NCI-H2081 (cell line): ENCODE measurements at regions not wholly inside any gene's neighbourhood (a gene's known extent, or its start where the extent isn't known, plus 50 kb on each side); places are given as distances from the start of the nearest gene placed in this dataset.
A peak's percentile ranks its signal among the peaks of the same experiment; 100 is the strongest.
"Not testable (repeated sequence)": the region's sequence is repeated elsewhere in the genome, so short reads cannot be mapped to it uniquely, and the experiment has no call there.

Experiments used
- DNase-seq, 2 experiments: peaks; one replicate each; lab custom pipeline; 2025; lab: John Stamatoyannopoulos, UW

GRCh38 chr13:55981381-55981780 is 1159.3 kb upstream of the PRR20A start:
- DNase-seq, result no peak

DNA sequence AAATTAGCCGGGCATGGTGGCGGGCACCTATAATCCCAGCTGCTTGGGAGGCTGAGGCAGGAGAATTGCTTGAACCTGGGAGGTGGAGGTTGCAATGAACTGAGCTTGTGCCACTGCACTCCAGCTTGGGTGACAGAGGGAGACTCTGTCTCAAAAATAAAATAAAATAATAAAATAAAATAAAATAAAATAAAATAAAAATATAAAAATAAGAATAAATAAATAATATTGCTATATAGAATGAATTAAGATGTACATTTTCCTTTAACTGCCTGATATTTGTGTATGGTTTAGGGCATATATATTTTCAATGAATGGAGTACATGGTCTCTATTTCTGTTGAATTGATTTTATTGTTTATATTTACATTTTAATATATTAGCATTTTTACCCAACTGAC is 1156.7 kb upstream of the PRR20A start:
- not testable (repeated sequence) for DNase-seq

- no peak for DNase-seq
Measured at GRCh38 chr13:55990631-55991030, 1150.1 kb upstream of the PRR20A start.

GRCh38 chr13:55991666-55992065 is 1149.1 kb upstream of the PRR20A start:
- no peak for DNase-seq

- no peak for DNase-seq
Measured at GRCh38 chr13:55992145-55992544, 1148.6 kb upstream of the PRR20A start.

GRCh38 chr13:55999709-56000108 is 1141.0 kb upstream of the PRR20A start:
- DNase-seq, result no peak

GRCh38 chr13:56009418-56009817 is 1131.3 kb upstream of the PRR20A start:
- no peak for DNase-seq

- no peak for DNase-seq
Measured at GRCh38 chr13:56012644-56013043, 1128.1 kb upstream of the PRR20A start.

DNA sequence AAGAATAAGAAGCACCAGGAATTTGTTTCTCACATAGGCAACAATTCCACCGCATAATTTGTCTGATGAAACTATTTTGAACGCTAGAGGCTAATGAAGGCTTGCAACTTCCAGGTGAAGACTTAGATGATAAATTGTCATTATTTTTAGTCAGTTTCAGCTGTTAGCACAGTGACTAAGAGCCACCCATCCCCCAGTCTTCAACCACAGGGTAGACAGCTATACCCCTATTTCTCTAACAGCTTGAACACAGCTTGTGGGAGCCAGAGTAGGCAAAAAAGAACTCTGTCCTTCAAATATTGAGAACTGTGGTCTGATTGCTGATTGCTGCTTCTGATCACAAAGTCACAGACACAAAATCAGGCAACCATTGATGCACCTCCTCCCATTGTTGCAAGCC is 1124.8 kb upstream of the PRR20A start:
- DNase-seq, result no peak

DNA sequence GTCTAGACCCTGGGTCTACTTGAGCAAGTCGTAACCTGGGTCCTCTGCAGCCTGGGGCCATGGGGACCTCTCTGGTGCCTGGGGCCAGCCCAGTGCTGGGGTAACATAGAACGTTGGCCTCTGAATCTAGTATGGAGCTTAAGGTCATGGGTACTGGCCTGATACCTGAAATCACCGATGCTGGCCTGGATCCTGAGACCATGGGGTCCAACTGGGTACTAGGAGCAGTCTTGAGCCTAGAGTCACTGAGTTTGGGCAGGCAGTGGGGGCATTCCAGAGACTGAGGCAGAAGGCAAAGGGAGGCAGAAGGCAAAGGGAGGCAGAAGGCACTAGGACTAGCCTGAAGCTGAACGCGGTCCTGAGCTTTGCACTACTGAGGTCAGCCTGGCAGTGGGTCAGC is 1121.1 kb upstream of the PRR20A start:
- DNase-seq, result no peak

DNA sequence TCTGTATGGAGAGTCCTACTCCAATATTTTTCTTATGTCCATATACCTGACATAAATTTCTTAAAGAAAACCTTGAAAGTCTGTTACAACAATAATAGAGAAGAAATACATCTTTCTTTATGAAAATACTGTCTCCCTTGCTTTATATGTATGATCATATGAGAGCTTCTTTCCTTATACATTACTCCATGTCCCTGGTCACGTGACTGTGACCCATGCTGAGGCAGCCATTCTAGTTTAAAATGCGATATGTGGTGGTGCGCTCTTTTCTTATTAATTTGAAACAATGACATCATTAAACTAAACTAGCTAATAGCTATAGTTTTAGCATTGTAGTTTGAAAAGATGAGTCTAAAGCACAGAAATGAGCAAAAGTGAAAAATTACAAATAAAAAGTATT is 1120.3 kb upstream of the PRR20A start:
- no peak for DNase-seq

GRCh38 chr13:56039992-56040391 is 1100.7 kb upstream of the PRR20A start:
- DNase-seq, result no peak

GRCh38 chr13:56066321-56066720 is 1074.4 kb upstream of the PRR20A start:
- DNase-seq, result no peak

GRCh38 chr13:56102641-56103040 is 1038.1 kb upstream of the PRR20A start:
- DNase-seq, result no peak

DNA sequence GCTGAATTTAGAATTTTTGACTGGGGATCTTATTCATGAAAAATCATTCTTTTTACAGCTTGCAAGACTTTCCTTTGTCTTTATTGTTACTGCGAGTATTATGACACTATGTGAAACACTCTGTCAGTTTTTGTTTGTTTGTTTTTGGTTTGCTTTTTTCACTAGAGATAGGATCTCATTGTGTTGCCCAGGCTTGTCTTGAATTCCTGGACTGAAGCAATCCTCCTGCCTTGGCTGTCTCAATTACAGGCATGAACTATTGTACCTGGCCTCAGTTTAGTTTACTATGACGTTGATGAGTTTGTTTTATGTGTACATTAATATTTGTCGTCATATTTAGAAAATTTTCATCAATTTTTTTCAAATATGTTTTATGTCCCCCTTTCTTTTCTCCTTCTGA is 1030.0 kb upstream of the PRR20A start:
- DNase-seq, result no peak

DNA sequence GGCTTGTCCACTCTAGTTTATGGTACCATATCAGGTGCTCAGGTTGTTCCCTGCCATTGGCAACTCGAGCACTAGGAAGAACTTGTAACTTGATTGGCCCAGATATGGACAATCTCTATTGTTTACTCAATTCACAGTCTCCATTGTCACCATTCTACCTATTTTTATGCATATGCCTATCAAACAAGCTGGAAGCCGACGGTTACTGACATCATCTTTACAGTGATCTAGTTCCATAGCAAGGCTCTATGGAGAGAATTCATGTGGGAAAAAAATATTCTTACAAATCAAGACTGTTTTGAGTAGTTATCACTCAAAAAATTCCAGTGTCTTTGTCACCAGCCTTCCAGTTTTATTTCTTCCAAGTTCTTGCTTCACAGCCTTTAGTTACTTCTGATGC is 1006.2 kb upstream of the PRR20A start:
- DNase-seq, result no peak

- DNase-seq, result no peak
Measured at GRCh38 chr13:56166864-56167263, 973.9 kb upstream of the PRR20A start.

DNA sequence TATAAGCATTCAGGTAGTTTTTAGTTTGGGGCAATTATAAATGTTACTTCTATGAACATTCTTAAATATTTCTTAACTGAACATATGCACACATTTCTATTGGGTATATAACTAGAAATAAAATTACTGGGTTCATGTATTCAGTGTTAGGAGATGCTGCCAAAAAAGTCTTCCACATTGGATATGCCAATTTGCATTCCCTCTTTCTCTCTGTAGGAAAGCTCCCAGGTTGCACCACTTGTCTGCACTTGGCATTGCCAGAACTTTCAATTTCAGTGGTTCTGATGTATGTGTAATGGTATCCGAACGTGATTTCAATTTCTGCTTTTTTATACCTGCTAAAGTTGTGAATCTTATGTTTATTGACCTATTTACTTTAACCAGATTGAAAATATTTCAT is 972.1 kb upstream of the PRR20A start:
- DNase-seq, result no peak

DNA sequence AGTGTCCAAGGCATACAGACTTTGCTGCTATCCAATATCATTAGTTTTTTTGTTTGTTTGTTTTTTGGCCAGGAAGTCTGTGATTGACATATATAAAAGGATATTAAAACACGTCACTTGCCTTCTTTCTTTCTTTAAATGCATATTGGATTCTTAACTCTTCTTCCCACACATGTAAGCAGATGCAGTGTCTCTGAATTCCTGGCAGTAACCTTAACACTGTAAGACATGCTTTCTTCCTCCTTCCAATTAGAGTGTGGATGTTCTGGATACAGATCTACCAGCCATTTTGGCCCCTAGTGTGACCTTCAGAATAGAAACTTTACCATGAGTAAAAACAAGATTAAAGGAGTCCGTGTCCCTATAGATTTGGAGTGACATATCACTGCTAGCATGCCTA is 967.4 kb upstream of the PRR20A start:
- DNase-seq, result no peak

- no peak for DNase-seq
Measured at GRCh38 chr13:56182598-56182997, 958.1 kb upstream of the PRR20A start.

DNA sequence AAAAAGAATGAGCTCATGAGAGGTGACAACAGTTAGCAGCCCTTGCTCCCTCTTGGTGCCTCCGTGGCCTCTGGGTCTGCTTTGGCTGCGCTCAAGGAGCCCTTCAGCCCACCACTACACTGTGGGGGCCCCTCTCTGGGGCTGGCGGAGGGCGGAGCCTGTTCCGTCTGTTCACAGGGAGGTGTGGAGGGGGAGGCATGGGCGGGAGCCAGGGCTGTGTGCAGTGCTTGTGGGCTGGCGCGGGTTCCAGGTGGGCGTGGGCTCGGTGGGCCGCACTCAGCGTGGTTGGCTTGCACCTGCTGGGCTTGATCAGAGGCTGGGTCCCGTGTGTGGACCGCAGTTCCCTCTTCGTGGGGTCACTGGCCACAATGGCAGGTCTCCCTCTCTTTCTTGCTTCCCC is 953.4 kb upstream of the PRR20A start:
- no peak for DNase-seq

DNA sequence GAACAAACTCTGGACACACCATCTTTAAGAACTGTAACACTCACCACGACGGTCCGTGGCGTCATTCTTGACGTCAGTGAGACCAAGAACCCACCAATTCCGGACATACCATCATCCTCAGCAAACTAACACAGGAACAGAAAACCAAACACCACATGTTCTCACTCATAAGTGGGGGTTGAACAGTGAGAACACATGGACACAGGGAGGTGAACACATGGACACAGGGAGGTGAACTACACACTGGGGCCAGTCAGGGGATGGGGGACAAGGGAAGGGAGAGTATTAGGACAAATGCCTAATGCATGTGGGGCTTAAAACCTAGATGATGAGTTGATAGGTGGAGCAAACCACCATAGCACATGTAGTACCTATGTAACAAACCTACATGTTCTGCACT is 952.1 kb upstream of the PRR20A start:
- DNase-seq, result not testable (repeated sequence)

GRCh38 chr13:56189439-56189838 is 951.3 kb upstream of the PRR20A start:
- peak; percentile 56 to 59 for DNase-seq

GRCh38 chr13:56189978-56190377 is 950.7 kb upstream of the PRR20A start:
- DNase-seq, result no peak

GRCh38 chr13:56198350-56198749 is 942.4 kb upstream of the PRR20A start:
- DNase-seq, result no peak
